Keratinocyte (primary cell): ENCODE measurements at regions not wholly inside any gene's neighbourhood (a gene's known extent, or its start where the extent isn't known, plus 50 kb on each side); places are given as distances from the start of the nearest gene placed in this dataset.

Source experiments
- DNase-seq: peaks from one replicate; pipeline ENCODE4 v3.0.0-alpha.2; 2011; ENCODE audit warnings: low read depth, missing footprints, low spot score
- FAIRE-seq: peaks from 2 replicates; lab custom pipeline; 2011; peaks lifted over from hg19 to GRCh38; lab: Jason Lieb, UNC
- H2AFZ ChIP-seq: 2 replicates; pipeline ENCODE4 v1.6.0; 2012; ENCODE audit warnings: low read length, control low read depth, inconsistent platforms; ENCODE audit not compliant: control insufficient read depth
- H3K27ac ChIP-seq: 2 replicates; pipeline ENCODE4 v1.5.1; 2011; ENCODE audit warnings: low read length; ENCODE audit not compliant: control insufficient read depth, insufficient read depth
- H3K27me3 ChIP-seq: 3 replicates; pipeline ENCODE4 v1.6.0; 2011; ENCODE audit warnings: low read length; ENCODE audit not compliant: control insufficient read depth, insufficient read depth; ENCODE audit errors: extremely low read depth
- H3K36me3 ChIP-seq, 2 experiments: 2 replicates in 1 of 2; 3 replicates in 1 of 2; pipeline ENCODE4 v1.5.1; 2011; ENCODE audit warnings: low read length in 2 of 2, mild to moderate bottlenecking in 1 of 2; ENCODE audit not compliant: control insufficient read depth in 2 of 2, insufficient read depth in 2 of 2; ENCODE audit errors: extremely low read depth in 1 of 2
- H3K4me1 ChIP-seq: 3 replicates; pipeline ENCODE4 v1.5.1; 2011; ENCODE audit warnings: low read length; ENCODE audit not compliant: control insufficient read depth, insufficient read depth; ENCODE audit errors: extremely low read depth
- H3K4me2 ChIP-seq: 3 replicates; pipeline ENCODE4 v1.6.0; 2011; ENCODE audit warnings: low read depth, low read length; ENCODE audit not compliant: control insufficient read depth, insufficient read depth; ENCODE audit errors: extremely low read depth
- H3K4me3 ChIP-seq, 3 experiments: fragments of 200-600 bp in 1 of 3; sonication (generic) in 1 of 3; 2 replicates in 2 of 3; 3 replicates in 1 of 3; pipeline ENCODE4 v1.5.1; 2011 to 2016; ENCODE audit warnings: low read length in 3 of 3, mild to moderate bottlenecking in 3 of 3, control low read depth in 2 of 3, inconsistent platforms in 1 of 3, low read depth in 1 of 3, mixed read lengths in 1 of 3, mixed run types in 1 of 3, moderate library complexity in 1 of 3; ENCODE audit not compliant: control insufficient read depth in 2 of 3, insufficient read depth in 2 of 3; ENCODE audit errors: extremely low read depth in 1 of 3
- H3K79me2 ChIP-seq: 2 replicates; pipeline ENCODE4 v1.6.0; 2012; ENCODE audit warnings: low read length; ENCODE audit not compliant: control insufficient read depth, insufficient read depth
- H3K9ac ChIP-seq: 3 replicates; pipeline ENCODE4 v1.6.0; 2011; ENCODE audit warnings: low read length; ENCODE audit not compliant: control insufficient read depth, insufficient read depth; ENCODE audit errors: extremely low read depth
- H3K9me1 ChIP-seq: 3 replicates; pipeline ENCODE4 v1.6.0; 2011; ENCODE audit warnings: low read length; ENCODE audit not compliant: control insufficient read depth, insufficient read depth; ENCODE audit errors: extremely low read depth
- H3K9me3 ChIP-seq: 2 replicates; pipeline ENCODE4 v1.5.1; 2012; ENCODE audit warnings: low read depth, low read length; ENCODE audit not compliant: control insufficient read depth
- H4K20me1 ChIP-seq: 3 replicates; pipeline ENCODE4 v1.6.0; 2011; ENCODE audit warnings: low read length; ENCODE audit not compliant: control insufficient read depth, insufficient read depth; ENCODE audit errors: extremely low read depth
- EZH2 ChIP-seq: IDR thresholded peaks from one replicate; pipeline ENCODE4 v1.6.1; 2012; ENCODE audit warnings: inconsistent platforms, mild to moderate bottlenecking, low read length, moderate library complexity
- dilution Hi-C: fragments of 300-500 bp; cut with MboI; formaldehyde crosslinking; loops from one replicate; pipeline ENCODE4 v1.7.0; 2020; ENCODE audit warnings: low sequenced_read_pairs; ENCODE audit not compliant: extremely low pct_ligation_motif_present
- TF ChIP-seq, protein P1 (sequence below), 3 experiments: IDR thresholded peaks in 1 of 3; conservative IDR thresholded peaks in 1 of 3; optimal IDR thresholded peaks in 1 of 3; 2 replicates in 2 of 3; 3 replicates in 1 of 3; pipeline versions ENCODE3 to v1.5.1; 2011; ENCODE audit warnings: low read length in 3 of 3, mild to moderate bottlenecking in 3 of 3, moderate library complexity in 2 of 3, control low read depth in 1 of 3, inconsistent platforms in 1 of 3; ENCODE audit not compliant: insufficient read depth in 2 of 3; ENCODE audit errors: extremely low read depth in 1 of 3

DNA sequence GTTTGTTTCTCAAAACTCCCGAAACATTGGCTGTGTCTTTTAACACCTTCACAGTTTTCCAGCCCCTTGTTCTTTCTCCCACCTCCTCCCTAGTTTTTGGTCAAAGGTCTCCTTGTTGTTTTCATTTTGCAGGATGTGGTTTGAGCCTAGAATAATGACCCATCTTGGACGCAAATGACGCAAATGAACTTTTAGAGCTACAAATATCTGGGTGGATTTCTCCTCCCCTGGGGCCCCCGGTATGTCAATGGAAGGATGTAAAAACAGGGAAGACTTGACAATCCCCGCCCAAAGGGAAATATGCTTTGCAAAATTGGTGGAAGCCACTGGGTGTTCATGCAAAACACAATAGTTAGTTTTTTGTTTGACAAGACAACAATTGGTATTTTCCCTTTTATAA is 236.0 kb upstream of the IRX3 start:
- DNase-seq: no peak
- Histone ChIP-seq H3K4me1 (no peaks in the 10 kb centered on the region), H3K4me3 (no peak overlapping the region), H3K9me3 (no peaks in the 10 kb centered on the region), H3K79me2 (no peaks in the 10 kb centered on the region), H4K20me1 (no peaks in the 10 kb centered on the region), H3K4me2 (no peak overlapping the region), H3K36me3 (no peaks in the 10 kb centered on the region), H3K27ac (no peak overlapping the region), H3K9ac (no peak overlapping the region), H3K9me1 (no peaks in the 10 kb centered on the region), H3K27me3 (no peaks in the 10 kb centered on the region), H2AFZ (no peak overlapping the region)
- TF ChIP-seq EZH2: no peak
- TF ChIP-seq, protein P1, sequence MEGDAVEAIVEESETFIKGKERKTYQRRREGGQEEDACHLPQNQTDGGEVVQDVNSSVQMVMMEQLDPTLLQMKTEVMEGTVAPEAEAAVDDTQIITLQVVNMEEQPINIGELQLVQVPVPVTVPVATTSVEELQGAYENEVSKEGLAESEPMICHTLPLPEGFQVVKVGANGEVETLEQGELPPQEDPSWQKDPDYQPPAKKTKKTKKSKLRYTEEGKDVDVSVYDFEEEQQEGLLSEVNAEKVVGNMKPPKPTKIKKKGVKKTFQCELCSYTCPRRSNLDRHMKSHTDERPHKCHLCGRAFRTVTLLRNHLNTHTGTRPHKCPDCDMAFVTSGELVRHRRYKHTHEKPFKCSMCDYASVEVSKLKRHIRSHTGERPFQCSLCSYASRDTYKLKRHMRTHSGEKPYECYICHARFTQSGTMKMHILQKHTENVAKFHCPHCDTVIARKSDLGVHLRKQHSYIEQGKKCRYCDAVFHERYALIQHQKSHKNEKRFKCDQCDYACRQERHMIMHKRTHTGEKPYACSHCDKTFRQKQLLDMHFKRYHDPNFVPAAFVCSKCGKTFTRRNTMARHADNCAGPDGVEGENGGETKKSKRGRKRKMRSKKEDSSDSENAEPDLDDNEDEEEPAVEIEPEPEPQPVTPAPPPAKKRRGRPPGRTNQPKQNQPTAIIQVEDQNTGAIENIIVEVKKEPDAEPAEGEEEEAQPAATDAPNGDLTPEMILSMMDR (optimal IDR thresholded peaks at IDR 0.05 in 1 of 3, IDR thresholded peaks at IDR 0.05 in 1 of 3, conservative IDR thresholded peaks at IDR 0.05 in 1 of 3; ENCODE audit: extremely low read depth in 1 of 3, insufficient read depth in 2 of 3, low read length in 3 of 3): no peak
- FAIRE-seq: no peak
- dilution Hi-C loops: no loop called here

- no peaks in the 10 kb centered on the region for H3K9me3 ChIP-seq
- FAIRE-seq (no peak), DNase-seq (no peak)
- H3K79me2 ChIP-seq: no peaks in the 10 kb centered on the region
- no peak overlapping the region for H3K4me2 ChIP-seq
- TF ChIP-seq EZH2: no peak
- TF ChIP-seq, protein P1 (optimal IDR thresholded peaks at IDR 0.05 in 1 of 3, IDR thresholded peaks at IDR 0.05 in 1 of 3, conservative IDR thresholded peaks at IDR 0.05 in 1 of 3; ENCODE audit: extremely low read depth in 1 of 3, insufficient read depth in 2 of 3, low read length in 3 of 3): no peak
- no peaks in the 10 kb centered on the region for H3K9me1 ChIP-seq
- H2AFZ ChIP-seq: no peak overlapping the region
- H3K9ac ChIP-seq: no peak overlapping the region
- no peak overlapping the region for H3K27ac ChIP-seq
- dilution Hi-C loops: no loop called here
- H3K4me1 ChIP-seq: no peaks in the 10 kb centered on the region
- H3K4me3 ChIP-seq: no peak overlapping the region
- no peaks in the 10 kb centered on the region for H3K27me3 ChIP-seq
- H4K20me1 ChIP-seq: no peaks in the 10 kb centered on the region
- no peaks in the 10 kb centered on the region for H3K36me3 ChIP-seq
Measured at GRCh38 chr16:54521327-54521726, 234.7 kb upstream of the IRX3 start.
